ENCODE measurements at regions not wholly inside any gene's neighbourhood (a gene's known extent, or its start where the extent isn't known, plus 50 kb on each side); places are given as distances from the start of the nearest gene placed in this dataset.

GRCh38 chr2:36013064-36013463 is 342.5 kb upstream of the CRIM1 start:
- Mint-ChIP-seq H3K27me3 (ENCODE audit: low read depth) (peaks cover 7% of the 10 kb centered on the region), H3K9me3 (no peaks in the 10 kb centered on the region), H3K4me3 (no peak overlapping the region), H3K4me1 (ENCODE audit: low read depth) (no peaks in the 10 kb centered on the region), H3K36me3 (ENCODE audit: insufficient read depth) (no peaks in the 10 kb centered on the region)
- DNase-seq: no peak
- no peak for ATAC-seq

DNA sequence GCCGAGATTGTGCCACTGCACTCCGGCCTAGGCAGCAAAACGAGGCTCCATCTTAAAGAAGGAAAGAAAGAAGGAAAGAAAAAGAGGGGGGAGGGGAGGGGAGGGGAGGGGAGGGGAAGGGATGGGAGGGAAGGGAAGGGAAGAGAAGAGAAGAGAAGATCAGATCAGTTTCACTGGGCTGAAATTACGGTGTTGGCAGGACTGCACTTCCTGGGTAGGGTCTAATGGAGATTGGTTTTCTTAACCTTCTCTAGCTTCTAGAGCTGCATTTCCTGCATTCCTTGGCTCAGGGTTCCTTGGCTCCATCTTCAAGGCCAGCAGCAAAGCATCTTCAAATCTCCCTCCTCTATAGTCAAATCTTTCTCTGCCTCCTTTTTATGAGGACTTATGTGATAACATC is 349.1 kb upstream of the CRIM1 start:
- Mint-ChIP-seq H3K9me3 (no peaks in the 10 kb centered on the region), H3K4me3 (no peak overlapping the region), H3K36me3 (ENCODE audit: insufficient read depth) (no peaks in the 10 kb centered on the region), H3K27me3 (ENCODE audit: low read depth) (no peaks in the 10 kb centered on the region), H3K4me1 (ENCODE audit: low read depth) (peaks cover 2% of the 10 kb centered on the region)
- no peak for ATAC-seq
- DNase-seq: no peak

DNA sequence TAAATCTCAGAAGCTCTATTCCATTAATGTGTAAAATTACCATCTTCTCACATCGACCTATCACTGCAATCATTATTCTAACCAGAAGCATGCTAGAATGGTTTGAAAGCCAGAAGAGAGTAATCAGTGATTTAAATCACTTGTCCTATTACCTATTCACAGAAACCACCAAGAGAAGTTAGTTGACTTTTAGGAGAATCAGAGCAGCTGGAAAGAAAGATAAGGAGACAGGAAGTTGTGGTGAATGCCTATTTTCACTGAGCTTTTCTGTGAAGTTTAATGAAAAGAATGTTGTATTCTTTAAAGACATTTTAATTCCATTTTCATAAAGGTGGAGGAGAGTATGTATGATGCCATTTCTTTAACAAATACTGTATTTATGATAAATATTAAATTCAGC is 352.6 kb upstream of the CRIM1 start:
- H3K4me3 Mint-ChIP-seq: no peak overlapping the region
- peaks cover 2% of the 10 kb centered on the region for H3K4me1 Mint-ChIP-seq (ENCODE audit: low read depth)
- no peaks in the 10 kb centered on the region for H3K9me3 Mint-ChIP-seq
- ATAC-seq (no peak), DNase-seq (no peak)
- no peaks in the 10 kb centered on the region for H3K36me3 Mint-ChIP-seq (ENCODE audit: insufficient read depth)
- H3K27me3 Mint-ChIP-seq (ENCODE audit: low read depth): peaks cover 5% of the 10 kb centered on the region

GRCh38 chr2:35997488-35997887 is 358.1 kb upstream of the CRIM1 start:
- no peaks in the 10 kb centered on the region for H3K4me1 Mint-ChIP-seq (ENCODE audit: low read depth)
- peak; percentile 90 to 92 for ATAC-seq
- H3K9me3 Mint-ChIP-seq: no peaks in the 10 kb centered on the region
- no peak for DNase-seq
- H3K27me3 Mint-ChIP-seq (ENCODE audit: low read depth): peaks cover 5% of the 10 kb centered on the region
- no peaks in the 10 kb centered on the region for H3K36me3 Mint-ChIP-seq (ENCODE audit: insufficient read depth)
- H3K4me3 Mint-ChIP-seq: no peak overlapping the region

- H3K9me3 Mint-ChIP-seq: no peaks in the 10 kb centered on the region
- no peak for DNase-seq
- no peak overlapping the region for H3K4me3 Mint-ChIP-seq
These were observed 366.1 kb upstream of the CRIM1 start for GRCh38 chr2:35989503-35989902.

DNA sequence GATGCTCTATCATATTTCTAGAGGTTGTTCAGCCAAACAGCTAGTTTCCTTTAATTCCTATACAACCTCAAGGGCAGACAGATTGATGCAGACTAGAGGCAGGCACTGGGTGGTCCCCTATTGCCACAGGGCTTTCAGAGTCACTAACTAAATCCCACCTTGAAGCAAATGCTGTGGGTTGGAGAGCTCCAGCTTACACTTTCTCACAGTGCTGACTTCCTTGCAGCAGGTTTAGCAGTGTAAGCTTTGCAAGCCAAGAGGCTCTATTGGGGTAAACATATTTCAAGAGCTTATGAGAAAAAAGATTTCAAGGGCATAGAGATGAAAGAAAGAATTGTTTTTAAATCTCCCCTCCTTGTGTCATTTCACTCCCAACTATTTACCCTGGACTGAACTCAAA is 366.5 kb upstream of the CRIM1 start:
- H3K36me3 Mint-ChIP-seq (ENCODE audit: insufficient read depth): no peaks in the 10 kb centered on the region
- no peak for DNase-seq
- no peak overlapping the region for H3K4me3 Mint-ChIP-seq
- H3K27me3 Mint-ChIP-seq (ENCODE audit: low read depth): no peaks in the 10 kb centered on the region
- H3K4me1 Mint-ChIP-seq (ENCODE audit: low read depth): peaks cover 4% of the 10 kb centered on the region
- H3K9me3 Mint-ChIP-seq: no peaks in the 10 kb centered on the region
- ATAC-seq: no peak

More at GRCh38 chr2:35989503-35989902, 366.1 kb upstream of the CRIM1 start:
- Mint-ChIP-seq H3K27me3 (ENCODE audit: low read depth) (no peaks in the 10 kb centered on the region), H3K4me1 (ENCODE audit: low read depth) (peaks cover 4% of the 10 kb centered on the region), H3K36me3 (ENCODE audit: insufficient read depth) (no peaks in the 10 kb centered on the region)
- no peak for ATAC-seq

DNA sequence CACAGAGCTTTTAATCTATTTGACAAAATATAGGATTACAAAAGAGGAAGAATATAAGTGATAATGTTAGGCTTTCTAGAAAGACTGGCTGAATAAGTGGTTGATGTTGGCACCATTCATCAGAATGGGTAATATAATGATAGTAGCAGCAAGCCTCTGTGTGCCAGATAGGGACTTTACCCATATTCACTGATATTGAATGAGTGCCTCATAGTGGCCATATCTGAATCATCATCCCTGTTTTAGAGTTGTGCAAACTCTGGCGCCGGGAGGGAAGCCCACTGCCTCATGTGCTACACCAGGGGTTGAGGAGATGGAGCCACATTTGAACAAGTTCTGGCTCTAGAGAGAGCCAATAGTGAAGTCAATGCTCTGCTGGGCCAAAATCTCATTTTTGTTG is 368.7 kb upstream of the CRIM1 start:
- no peaks in the 10 kb centered on the region for H3K27me3 Mint-ChIP-seq (ENCODE audit: low read depth)
- no peaks in the 10 kb centered on the region for H3K9me3 Mint-ChIP-seq
- DNase-seq (no peak), ATAC-seq (no peak)
- peaks cover 4% of the 10 kb centered on the region for H3K4me1 Mint-ChIP-seq (ENCODE audit: low read depth)
- H3K36me3 Mint-ChIP-seq (ENCODE audit: insufficient read depth): no peaks in the 10 kb centered on the region
- no peak overlapping the region for H3K4me3 Mint-ChIP-seq

GRCh38 chr2:35978218-35978617 is 377.4 kb upstream of the CRIM1 start:
- no peaks in the 10 kb centered on the region for H3K36me3 Mint-ChIP-seq (ENCODE audit: insufficient read depth)
- H3K27me3 Mint-ChIP-seq (ENCODE audit: low read depth): no peaks in the 10 kb centered on the region
- DNase-seq (no peak), ATAC-seq (peak; percentile 70 to 79)
- H3K9me3 Mint-ChIP-seq: no peaks in the 10 kb centered on the region
- no peak overlapping the region for H3K4me3 Mint-ChIP-seq
- peaks cover 7% of the 10 kb centered on the region for H3K4me1 Mint-ChIP-seq (ENCODE audit: low read depth)

DNA sequence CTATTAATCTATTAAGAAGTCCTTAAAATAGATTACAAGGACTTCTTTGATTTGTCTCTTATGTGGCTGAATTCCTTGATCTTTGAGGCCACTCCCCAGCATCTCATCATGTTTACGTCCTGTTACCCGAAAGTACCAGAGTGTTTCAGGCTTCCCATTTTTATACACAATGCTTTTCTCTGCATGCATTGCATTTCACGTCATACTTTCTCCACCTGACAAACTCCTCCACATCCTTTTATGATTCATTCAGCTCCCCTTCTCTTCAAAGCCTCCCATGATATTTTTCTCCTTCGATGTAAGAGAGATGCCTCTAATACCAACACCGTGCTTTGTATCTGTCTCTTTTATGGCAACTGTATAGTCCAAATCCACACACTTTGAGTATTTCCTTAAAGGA is 379.0 kb upstream of the CRIM1 start:
- peak in 1 of 2 donors; percentile 55 for ATAC-seq

DNA sequence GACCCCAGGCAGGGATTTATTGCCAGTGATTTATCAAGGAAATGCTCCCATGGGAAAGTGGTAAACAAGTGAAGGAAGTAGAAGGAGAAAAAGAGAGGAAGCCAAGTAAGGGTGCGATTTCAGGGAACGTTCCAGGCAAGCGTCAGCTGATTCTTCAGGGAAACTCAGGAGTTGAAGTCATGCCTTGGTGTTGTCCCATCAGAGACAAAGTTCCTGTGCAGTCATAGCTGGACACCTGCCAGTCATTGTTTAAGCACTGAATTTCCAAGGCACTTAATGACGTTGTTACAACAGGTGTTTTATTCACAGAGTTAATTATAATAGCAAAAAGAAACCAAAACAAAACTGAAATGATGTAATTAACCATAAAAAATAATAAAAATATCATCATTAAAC is 381.8 kb upstream of the CRIM1 start:
- no peak overlapping the region for H3K4me3 Mint-ChIP-seq
- H3K27me3 Mint-ChIP-seq (ENCODE audit: low read depth): no peaks in the 10 kb centered on the region
- H3K36me3 Mint-ChIP-seq (ENCODE audit: insufficient read depth): no peaks in the 10 kb centered on the region
- ATAC-seq (no peak), DNase-seq (no peak)
- no peaks in the 10 kb centered on the region for H3K9me3 Mint-ChIP-seq
- peaks cover 3% of the 10 kb centered on the region for H3K4me1 Mint-ChIP-seq (ENCODE audit: low read depth)

More for the DNA sequence above, 379.0 kb upstream of the CRIM1 start:
- Mint-ChIP-seq H3K36me3 (ENCODE audit: insufficient read depth) (no peaks in the 10 kb centered on the region), H3K27me3 (ENCODE audit: low read depth) (no peaks in the 10 kb centered on the region), H3K4me1 (ENCODE audit: low read depth) (peaks cover 7% of the 10 kb centered on the region), H3K4me3 (no peak overlapping the region), H3K9me3 (no peaks in the 10 kb centered on the region)
- no peak for DNase-seq

DNA sequence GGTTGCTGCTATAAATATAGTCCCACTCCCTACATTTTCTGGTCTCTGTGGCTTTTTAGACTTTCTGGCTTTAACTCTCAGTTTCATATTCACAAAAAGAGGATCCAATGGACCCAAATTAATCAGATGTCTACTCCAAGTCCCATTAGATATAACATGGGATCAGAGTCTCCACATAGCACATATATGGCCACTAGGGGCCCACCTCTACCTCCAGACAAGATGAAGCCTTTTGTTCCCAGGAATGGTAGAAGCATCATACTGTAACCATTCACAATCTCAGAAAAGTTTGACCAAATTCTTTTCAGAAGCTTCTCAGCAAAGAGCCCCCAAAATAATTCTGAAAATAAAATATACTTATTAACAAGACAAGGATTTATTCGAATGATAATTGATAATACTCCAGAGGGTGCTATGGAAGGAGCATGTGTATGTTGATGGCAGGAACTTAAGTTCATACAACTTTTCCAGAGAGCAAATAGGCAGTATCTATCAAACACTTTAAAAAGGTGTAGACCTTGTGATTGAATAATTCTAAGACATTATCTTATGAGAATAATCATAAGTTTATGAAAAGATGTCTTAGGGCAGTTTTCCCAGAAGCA is 382.3 kb upstream of the CRIM1 start:
- no peaks in the 10 kb centered on the region for H3K9me3 Mint-ChIP-seq
- ATAC-seq (peak; percentile 46 to 69), DNase-seq (no peak)
- peaks cover 2% of the 10 kb centered on the region for H3K4me1 Mint-ChIP-seq (ENCODE audit: low read depth)
- H3K36me3 Mint-ChIP-seq (ENCODE audit: insufficient read depth): no peaks in the 10 kb centered on the region
- no peaks in the 10 kb centered on the region for H3K27me3 Mint-ChIP-seq (ENCODE audit: low read depth)
- H3K4me3 Mint-ChIP-seq: no peak overlapping the region

DNA sequence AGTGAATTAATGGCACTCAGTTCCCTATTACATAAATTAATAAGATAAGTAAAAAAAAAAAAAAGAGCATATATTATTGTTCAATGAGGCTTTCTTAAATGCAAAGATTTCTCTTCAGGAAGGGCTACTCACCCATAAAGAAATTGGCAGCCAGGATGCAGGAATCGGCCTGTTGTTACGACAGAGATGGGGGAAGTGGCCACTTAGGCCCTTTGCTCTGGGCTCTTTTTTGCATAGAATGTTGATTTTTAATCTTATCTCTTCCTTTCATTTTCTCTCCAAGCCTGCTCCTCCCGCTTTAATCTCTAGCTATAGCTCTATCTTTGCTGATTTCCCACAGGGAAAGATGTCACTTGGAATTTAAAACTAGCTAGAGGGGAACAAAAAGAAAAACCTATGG is 391.8 kb upstream of the CRIM1 start:
- ATAC-seq (no peak), DNase-seq (no peak)
- Mint-ChIP-seq H3K9me3 (no peaks in the 10 kb centered on the region), H3K4me1 (ENCODE audit: low read depth) (no peaks in the 10 kb centered on the region), H3K27me3 (ENCODE audit: low read depth) (no peaks in the 10 kb centered on the region), H3K36me3 (ENCODE audit: insufficient read depth) (no peaks in the 10 kb centered on the region), H3K4me3 (no peak overlapping the region)

DNA sequence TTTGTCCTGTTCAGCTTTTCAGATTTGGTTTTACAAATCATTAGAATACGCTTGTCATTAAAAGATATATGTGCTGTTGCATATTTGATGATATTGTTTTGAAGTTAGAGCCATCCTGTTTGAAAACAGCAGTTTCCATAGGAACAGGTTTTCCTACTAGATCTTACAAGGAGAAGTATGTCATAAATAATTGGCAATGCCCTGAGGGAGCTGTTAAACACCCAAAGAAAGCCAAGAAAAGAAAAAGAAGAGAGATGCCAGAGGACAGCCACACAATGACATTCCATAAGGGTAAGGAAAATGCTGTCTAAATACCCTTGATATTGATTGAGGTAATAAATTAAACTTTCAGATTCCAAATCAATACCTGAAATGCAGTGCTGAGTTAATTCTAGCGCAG is 392.2 kb upstream of the CRIM1 start:
- H3K27me3 Mint-ChIP-seq (ENCODE audit: low read depth): no peaks in the 10 kb centered on the region
- no peak for DNase-seq
- H3K4me3 Mint-ChIP-seq: no peak overlapping the region
- no peaks in the 10 kb centered on the region for H3K4me1 Mint-ChIP-seq (ENCODE audit: low read depth)
- no peaks in the 10 kb centered on the region for H3K9me3 Mint-ChIP-seq
- H3K36me3 Mint-ChIP-seq (ENCODE audit: insufficient read depth): no peaks in the 10 kb centered on the region
- ATAC-seq: no peak

- no peak for ATAC-seq
- H3K27me3 Mint-ChIP-seq (ENCODE audit: low read depth): no peaks in the 10 kb centered on the region
- no peaks in the 10 kb centered on the region for H3K9me3 Mint-ChIP-seq
- H3K4me1 Mint-ChIP-seq (ENCODE audit: low read depth): no peaks in the 10 kb centered on the region
- H3K36me3 Mint-ChIP-seq (ENCODE audit: insufficient read depth): no peaks in the 10 kb centered on the region
- DNase-seq: no peak
- H3K4me3 Mint-ChIP-seq: no peak overlapping the region
These were observed 392.9 kb upstream of the CRIM1 start for GRCh38 chr2:35962585-35963146.

- no peak for ATAC-seq
- Mint-ChIP-seq H3K36me3 (ENCODE audit: insufficient read depth) (no peaks in the 10 kb centered on the region), H3K4me3 (no peak overlapping the region)
These were observed 395.0 kb upstream of the CRIM1 start for GRCh38 chr2:35960596-35960995.

More at GRCh38 chr2:35960596-35960995, 395.0 kb upstream of the CRIM1 start:
- H3K9me3 Mint-ChIP-seq: no peaks in the 10 kb centered on the region
- no peak for DNase-seq
- no peaks in the 10 kb centered on the region for H3K27me3 Mint-ChIP-seq (ENCODE audit: low read depth)
- H3K4me1 Mint-ChIP-seq (ENCODE audit: low read depth): no peaks in the 10 kb centered on the region
